Stimulated activated CD4-positive, alpha-beta T cell treated with anti-CD3 and anti-CD28 coated beads, Interleukin-2, amount 100 ng/mL, for 48 hours (primary cell): ENCODE measurements at regions not wholly inside any gene's neighbourhood (a gene's known extent, or its start where the extent isn't known, plus 50 kb on each side); places are given as distances from the start of the nearest gene placed in this dataset.
"Not testable (repeated sequence)": the region's sequence is repeated elsewhere in the genome, so short reads cannot be mapped to it uniquely, and the experiment has no call there.

ENCODE experiments used
- DNase-seq, 2 donors: peaks; one replicate each; pipeline ENCODE4 v3.0.0-alpha.2; 2020

- DNase-seq: no peak
Observed at GRCh38 chr10:130689743-130690626, 553.8 kb downstream of the GLRX3 start.

- no peak for DNase-seq
Observed at GRCh38 chr10:130691776-130692175, 555.6 kb downstream of the GLRX3 start.

- DNase-seq: no peak
Observed at GRCh38 chr10:130696870-130697269, 560.7 kb downstream of the GLRX3 start.

GRCh38 chr10:130707389-130707979 is 571.3 kb downstream of the GLRX3 start:
- DNase-seq: no peak

GRCh38 chr10:130708465-130709070 is 572.4 kb downstream of the GLRX3 start:
- no peak for DNase-seq

- no peak for DNase-seq
Observed at GRCh38 chr10:130709415-130709814, 573.2 kb downstream of the GLRX3 start.

GRCh38 chr10:130711072-130711471 is 574.9 kb downstream of the GLRX3 start:
- DNase-seq: no peak

GRCh38 chr10:130713135-130713534 is 576.9 kb downstream of the GLRX3 start:
- DNase-seq: no peak

GRCh38 chr10:130713731-130714130 is 577.5 kb downstream of the GLRX3 start:
- DNase-seq: no peak

- no peak for DNase-seq
Observed at GRCh38 chr10:130714742-130715467, 578.7 kb downstream of the GLRX3 start.

GRCh38 chr10:130715686-130716670 is 579.8 kb downstream of the GLRX3 start:
- no peak for DNase-seq

- DNase-seq: no peak
Observed at GRCh38 chr10:130717083-130717482, 580.9 kb downstream of the GLRX3 start.

- DNase-seq: not testable (repeated sequence)
Observed at GRCh38 chr10:130718744-130719447, 582.7 kb downstream of the GLRX3 start.

- no peak for DNase-seq
Observed at GRCh38 chr10:130719448-130719752, 583.2 kb downstream of the GLRX3 start.

GRCh38 chr10:130720235-130720634 is 584.0 kb downstream of the GLRX3 start:
- no peak for DNase-seq

- DNase-seq: no peak
Observed at GRCh38 chr10:130721971-130722370, 585.8 kb downstream of the GLRX3 start.

- no peak for DNase-seq
Observed at GRCh38 chr10:130723704-130724103, 587.5 kb downstream of the GLRX3 start.

GRCh38 chr10:130725474-130725970 is 586.0 kb downstream of the TCERG1L start:
- no peak for DNase-seq

- DNase-seq: no peak
Observed at GRCh38 chr10:130726996-130727725, 584.4 kb downstream of the TCERG1L start.

GRCh38 chr10:130727766-130728490 is 583.6 kb downstream of the TCERG1L start:
- no peak for DNase-seq
